ENCODE measurements at regions not wholly inside any gene's neighbourhood (a gene's known extent, or its start where the extent isn't known, plus 50 kb on each side); places are given as distances from the start of the nearest gene placed in this dataset.

DNA sequence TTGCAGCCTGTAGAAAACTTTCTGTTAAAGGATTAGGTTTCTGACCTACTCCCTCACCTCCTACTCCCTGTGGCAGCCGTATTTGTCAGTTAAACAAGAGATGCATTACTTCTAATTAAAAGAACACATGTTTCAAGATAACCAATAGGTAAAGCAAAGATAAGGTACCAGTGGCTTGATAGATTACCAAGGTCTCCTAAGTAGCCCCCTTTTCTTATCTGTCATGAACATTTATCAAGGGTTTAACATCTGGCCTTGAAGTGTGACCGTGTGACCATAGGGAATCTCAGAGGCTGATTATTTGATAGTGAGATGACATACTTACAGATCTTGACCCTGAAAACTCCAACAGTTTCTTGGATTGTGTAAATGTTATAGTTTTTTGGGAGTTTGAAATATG lies 764.0 kb upstream of the EDIL3 start:
- no peak for DNase-seq (ENCODE audit: extremely low read depth in 1 of 11, low read depth in 9 of 11, low spot score in 4 of 11)

DNA sequence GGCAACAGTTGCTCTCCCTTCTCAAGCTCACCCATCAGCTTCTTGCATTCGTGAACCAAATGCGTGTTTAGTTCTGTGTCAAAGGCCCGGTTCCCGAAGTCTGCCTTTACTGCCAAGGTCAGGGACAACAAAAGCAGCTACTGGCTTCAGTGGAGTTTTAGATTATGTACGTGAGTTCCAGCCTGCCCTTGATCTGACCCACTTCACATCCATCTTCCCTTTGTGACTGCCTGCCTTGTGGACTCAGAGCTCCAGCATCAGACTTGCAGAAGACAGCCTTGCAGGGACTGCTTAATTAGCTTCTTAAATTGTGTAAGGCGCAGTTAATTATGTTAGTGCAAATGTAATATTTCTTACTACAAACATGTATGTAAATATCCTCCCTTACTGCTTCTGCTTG lies 774.7 kb upstream of the EDIL3 start:
- no peak for DNase-seq (ENCODE audit: extremely low read depth in 1 of 11, low read depth in 9 of 11, low spot score in 4 of 11)

DNA sequence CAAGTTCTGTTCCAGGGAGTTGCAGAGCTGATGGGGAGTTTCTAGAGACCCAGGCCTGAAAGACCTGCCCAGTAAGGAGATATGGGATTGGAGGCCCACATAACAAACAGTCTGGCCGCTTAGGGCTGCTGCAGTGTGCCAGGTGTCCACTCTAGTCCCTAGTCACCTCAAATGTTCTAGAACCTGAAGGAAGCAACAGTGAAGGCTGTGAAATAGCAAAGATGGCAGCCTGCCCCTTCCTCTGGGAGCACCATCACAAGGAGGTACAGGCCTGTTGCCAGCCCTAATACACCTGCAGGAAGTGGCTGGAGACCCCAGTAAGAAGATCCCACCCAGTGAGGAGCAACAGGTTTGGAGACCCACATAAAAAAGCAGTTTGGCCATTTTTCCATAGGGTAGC lies 783.8 kb upstream of the EDIL3 start:
- no peak for DNase-seq (ENCODE audit: extremely low read depth in 1 of 11, low read depth in 9 of 11, low spot score in 4 of 11)

- no peak for DNase-seq (ENCODE audit: extremely low read depth in 1 of 11, low read depth in 9 of 11, low spot score in 4 of 11)
These were observed 785.5 kb upstream of the EDIL3 start for GRCh38 chr5:85170183-85170582.

GRCh38 chr5:85173469-85173868 lies 788.8 kb upstream of the EDIL3 start:
- no peak for DNase-seq (ENCODE audit: extremely low read depth in 1 of 11, low read depth in 9 of 11, low spot score in 4 of 11)

- DNase-seq (ENCODE audit: extremely low read depth in 1 of 11, low read depth in 9 of 11, low spot score in 4 of 11), result no peak
These were observed 797.7 kb upstream of the EDIL3 start for GRCh38 chr5:85182344-85182743.

DNA sequence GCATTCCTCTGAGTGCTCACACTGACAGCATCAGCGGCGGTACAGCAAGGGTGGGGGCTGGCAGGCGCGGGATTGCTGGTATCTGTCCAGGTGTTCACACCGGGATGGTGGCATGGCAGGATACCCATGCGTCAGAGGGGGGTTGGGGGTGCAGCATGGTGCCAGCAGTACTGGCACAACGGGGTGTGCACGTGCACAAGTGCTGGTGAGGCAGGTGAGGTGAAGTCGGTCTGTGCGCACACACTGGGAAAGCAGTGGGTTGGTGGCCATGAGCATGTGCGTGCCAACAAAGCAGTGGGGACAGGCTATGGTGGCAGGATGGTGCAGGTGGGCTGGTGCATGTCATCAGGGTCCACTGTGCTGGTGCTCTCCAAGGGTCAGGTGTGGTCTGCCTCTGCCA lies 819.6 kb upstream of the EDIL3 start:
- DNase-seq (ENCODE audit: extremely low read depth in 1 of 11, low read depth in 9 of 11, low spot score in 4 of 11), result no peak

GRCh38 chr5:85205430-85205829 lies 820.8 kb upstream of the EDIL3 start:
- no peak for DNase-seq (ENCODE audit: extremely low read depth in 1 of 11, low read depth in 9 of 11, low spot score in 4 of 11)

- no peak for DNase-seq (ENCODE audit: extremely low read depth in 1 of 11, low read depth in 9 of 11, low spot score in 4 of 11)
These were observed 840.7 kb upstream of the EDIL3 start for GRCh38 chr5:85225388-85225787.

DNA sequence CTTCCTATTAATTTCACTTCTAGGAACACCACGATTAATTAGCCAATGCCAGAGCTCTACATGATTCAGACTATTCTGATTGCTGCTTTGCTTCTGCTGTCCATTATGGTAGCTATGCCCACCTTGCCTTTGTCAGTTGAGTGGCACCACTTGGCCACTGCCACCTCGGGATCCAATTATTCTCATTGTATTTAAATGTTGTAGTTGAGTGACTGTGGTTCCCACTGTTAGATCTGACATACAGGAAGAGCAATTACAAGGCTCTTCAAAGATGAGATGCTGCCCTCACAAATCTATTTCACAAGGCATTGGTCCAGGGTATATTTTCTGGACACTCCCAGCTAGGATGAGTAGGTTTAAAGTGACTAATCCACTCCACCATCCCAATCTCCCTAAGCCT lies 864.5 kb upstream of the EDIL3 start:
- DNase-seq (ENCODE audit: extremely low read depth in 1 of 11, low read depth in 9 of 11, low spot score in 4 of 11), result no peak

DNA sequence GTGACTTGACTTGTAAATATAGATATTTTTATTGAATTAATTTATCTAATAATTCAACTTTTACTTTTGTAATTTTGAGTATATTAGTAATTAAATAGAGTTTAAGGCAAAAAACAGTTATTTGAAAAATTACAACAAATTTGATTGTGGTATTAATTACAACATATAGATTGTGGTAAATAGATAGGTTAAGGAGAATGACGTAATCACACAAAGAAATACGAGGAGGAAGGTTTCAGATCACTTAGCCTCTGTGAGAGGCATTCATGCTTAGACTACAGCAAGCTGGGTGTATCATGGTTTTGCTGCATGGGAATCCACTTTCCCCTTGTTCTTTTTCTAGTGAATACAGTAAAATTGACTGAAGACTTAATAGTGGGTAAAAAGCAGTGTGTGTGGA lies 878.4 kb upstream of the EDIL3 start:
- no peak for DNase-seq (ENCODE audit: extremely low read depth in 1 of 11, low read depth in 9 of 11, low spot score in 4 of 11)

GRCh38 chr5:85266692-85267091 lies 882.0 kb upstream of the EDIL3 start:
- DNase-seq (ENCODE audit: extremely low read depth in 1 of 11, low read depth in 9 of 11, low spot score in 4 of 11), result no peak

DNA sequence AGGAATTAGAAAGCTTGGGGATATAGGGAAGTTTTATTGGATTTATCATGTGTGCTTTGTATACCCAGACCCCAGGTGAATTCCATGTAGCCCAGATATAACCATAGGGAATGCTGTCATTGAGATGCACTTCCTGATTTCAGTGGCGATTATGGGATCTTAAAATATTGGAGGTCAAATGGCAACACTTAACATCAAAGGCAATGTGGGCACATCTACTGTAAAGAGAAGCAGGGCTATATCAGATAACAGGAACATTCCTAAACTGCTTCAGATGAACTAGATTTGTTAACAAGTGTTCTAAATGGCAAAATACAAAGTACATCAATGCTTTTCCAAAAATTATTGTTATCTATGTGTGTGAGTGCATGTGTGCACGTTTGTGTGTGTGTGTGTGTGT lies 883.5 kb upstream of the EDIL3 start:
- DNase-seq (ENCODE audit: extremely low read depth in 1 of 11, low read depth in 9 of 11, low spot score in 4 of 11), result no peak

- DNase-seq (ENCODE audit: extremely low read depth in 1 of 11, low read depth in 9 of 11, low spot score in 4 of 11), result no peak
These were observed 893.5 kb upstream of the EDIL3 start for GRCh38 chr5:85278193-85278592.

- DNase-seq (ENCODE audit: extremely low read depth in 1 of 11, low read depth in 9 of 11, low spot score in 4 of 11), result no peak
These were observed 904.2 kb upstream of the EDIL3 start for GRCh38 chr5:85288914-85289313.

GRCh38 chr5:85293145-85293785 lies 908.6 kb upstream of the EDIL3 start:
- DNase-seq (ENCODE audit: extremely low read depth in 1 of 11, low read depth in 9 of 11, low spot score in 4 of 11), result peak in 1 of 11 donors; percentile 9

DNA sequence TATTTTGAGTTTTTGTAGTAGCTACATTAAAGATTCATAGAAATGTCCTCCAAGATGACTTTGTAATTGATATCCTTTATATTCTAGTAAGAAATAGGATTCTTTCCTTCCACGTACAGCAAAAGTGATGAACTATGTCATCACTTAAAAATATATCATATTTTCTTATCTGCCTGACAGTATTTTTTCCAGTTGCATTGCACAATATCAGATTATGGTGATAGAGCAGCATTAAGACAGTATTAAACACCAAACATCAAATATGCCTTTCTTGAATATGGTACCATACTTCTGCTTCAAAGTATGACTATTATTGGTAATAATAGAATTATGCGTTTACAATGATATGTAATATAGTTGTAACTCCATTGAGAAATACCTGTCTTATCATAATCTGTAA lies 919.8 kb upstream of the EDIL3 start:
- no peak for DNase-seq (ENCODE audit: extremely low read depth in 1 of 11, low read depth in 9 of 11, low spot score in 4 of 11)

GRCh38 chr5:85305766-85306165 lies 921.1 kb upstream of the EDIL3 start:
- DNase-seq (ENCODE audit: extremely low read depth in 1 of 11, low read depth in 9 of 11, low spot score in 4 of 11), result no peak

GRCh38 chr5:85311536-85311935 lies 926.9 kb upstream of the EDIL3 start:
- DNase-seq (ENCODE audit: extremely low read depth in 1 of 11, low read depth in 9 of 11, low spot score in 4 of 11), result no peak

GRCh38 chr5:85320495-85320894 lies 935.8 kb upstream of the EDIL3 start:
- no peak for DNase-seq (ENCODE audit: extremely low read depth in 1 of 11, low read depth in 9 of 11, low spot score in 4 of 11)

GRCh38 chr5:85333276-85333675 lies 948.6 kb upstream of the EDIL3 start:
- DNase-seq (ENCODE audit: extremely low read depth in 1 of 11, low read depth in 9 of 11, low spot score in 4 of 11), result no peak

- no peak for DNase-seq (ENCODE audit: extremely low read depth in 1 of 11, low read depth in 9 of 11, low spot score in 4 of 11)
These were observed 952.8 kb upstream of the EDIL3 start for GRCh38 chr5:85337435-85337834.

Data from renal cortex interstitium (tissue), 11 donors.